Testis (tissue), 2 donors: ENCODE measurements at regions not wholly inside any gene's neighbourhood (a gene's known extent, or its start where the extent isn't known, plus 50 kb on each side); places are given as distances from the start of the nearest gene placed in this dataset.

Source experiments
- CTCF ChIP-seq, 3 experiments: fragments of 450-650 bp in 2 of 3; fragments of 200-600 bp in 1 of 3; sonication (generic) in 1 of 3; IDR thresholded peaks; one replicate each; pipeline ENCODE4 v1.5.1; 2016 to 2019; ENCODE audit warnings: antibody characterized with exemption in 3 of 3, mild to moderate bottlenecking in 2 of 3, moderate library complexity in 1 of 3
- POLR2A ChIP-seq: fragments of 450-650 bp; IDR thresholded peaks from one replicate; pipeline ENCODE4 v1.6.1; 2017; ENCODE audit warnings: antibody characterized with exemption, mild to moderate bottlenecking, moderate library complexity

- TF ChIP-seq POLR2A, result no peak
- no peak for TF ChIP-seq CTCF (IDR thresholded peaks at IDR 0.05)
These were observed 75.2 kb upstream of the UBAC2 start for GRCh38 chr13:99125326-99125915.
